GM23248 (cell line): ENCODE measurements at regions not wholly inside any gene's neighbourhood (a gene's known extent, or its start where the extent isn't known, plus 50 kb on each side); places are given as distances from the start of the nearest gene placed in this dataset.

Experiments used
- DNase-seq: peaks from one replicate; pipeline ENCODE4 v3.0.0-alpha.2; 2015
- H2AFZ ChIP-seq: fragments of 200-600 bp; sonication (generic); 2 replicates; pipeline ENCODE4 v1.6.1; 2016; ENCODE audit warnings: antibody characterized with exemption
- H3F3A ChIP-seq: fragments of 200-600 bp; sonication (generic); 2 replicates; pipeline ENCODE4 v1.6.1; 2016; ENCODE audit warnings: mild to moderate bottlenecking, antibody characterized with exemption, mixed run types; ENCODE audit not compliant: insufficient read depth
- H3K27ac ChIP-seq: fragments of 200-600 bp; sonication (generic); 2 replicates; pipeline ENCODE4 v1.5.1; 2016; ENCODE audit warnings: mild to moderate bottlenecking
- H3K27me3 ChIP-seq: fragments of 200-600 bp; sonication (generic); replicated peaks from 2 replicates; pipeline ENCODE4 v1.6.1; 2016; ENCODE audit warnings: mild to moderate bottlenecking; ENCODE audit not compliant: insufficient read depth
- H3K36me3 ChIP-seq: fragments of 200-600 bp; sonication (generic); 2 replicates; pipeline ENCODE4 v1.6.1; 2016; ENCODE audit warnings: low read depth, mild to moderate bottlenecking
- H3K4me1 ChIP-seq: fragments of 200-600 bp; sonication (generic); 2 replicates; pipeline ENCODE4 v1.6.1; 2016; ENCODE audit warnings: mild to moderate bottlenecking; ENCODE audit not compliant: insufficient read depth
- H3K4me2 ChIP-seq: fragments of 200-600 bp; sonication (generic); one replicate; pipeline ENCODE4 v1.6.1; 2016; ENCODE audit warnings: mild to moderate bottlenecking; ENCODE audit not compliant: unreplicated experiment
- H3K4me3 ChIP-seq: fragments of 200-600 bp; sonication (generic); 2 replicates; pipeline ENCODE4 v1.5.1; 2016; ENCODE audit warnings: mild to moderate bottlenecking
- H3K79me2 ChIP-seq: fragments of 200-600 bp; sonication (generic); 2 replicates; pipeline ENCODE4 v1.6.1; 2016; ENCODE audit warnings: mild to moderate bottlenecking; ENCODE audit not compliant: insufficient read depth
- H3K9ac ChIP-seq: fragments of 200-600 bp; sonication (generic); 2 replicates; pipeline ENCODE4 v1.6.1; 2016; ENCODE audit warnings: mild to moderate bottlenecking
- H3K9me2 ChIP-seq: fragments of 200-600 bp; sonication (generic); 2 replicates; pipeline ENCODE4 v1.6.1; 2016; ENCODE audit warnings: mixed run types, mild to moderate bottlenecking, moderate library complexity; ENCODE audit not compliant: insufficient read depth
- H3K9me3 ChIP-seq: fragments of 200-600 bp; sonication (generic); one replicate; pipeline ENCODE4 v1.6.1; 2017; ENCODE audit warnings: low read depth
- H4K20me1 ChIP-seq: fragments of 200-600 bp; sonication (generic); 2 replicates; pipeline ENCODE4 v1.6.0; 2016; ENCODE audit not compliant: insufficient read depth
- EZH2 ChIP-seq: fragments of 200-600 bp; sonication (generic); IDR thresholded peaks from 2 replicates; pipeline ENCODE4 v1.6.1; 2018; ENCODE audit warnings: antibody characterized with exemption, mild to moderate bottlenecking; ENCODE audit not compliant: insufficient read depth, poor library complexity, severe bottlenecking
- EZH2phosphoT487 ChIP-seq: fragments of 200-600 bp; sonication (generic); IDR thresholded peaks from 2 replicates; pipeline ENCODE4 v1.6.1; 2018; ENCODE audit warnings: antibody characterized with exemption, moderate library complexity, mild to moderate bottlenecking, low read depth; ENCODE audit not compliant: insufficient read depth
- whole genome bisulfite sequencing, 2 experiments: methylation state at CpG; one replicate each; pipeline ENCODE4 v1.1.6; 2015 to 2017; ENCODE audit warnings: low lambda C conversion rate in 2 of 2, low coverage in 1 of 2; ENCODE audit errors: missing lambda C conversion rate in 2 of 2; 5-methylcytosine and 5-hydroxymethylcytosine counted together
- in situ Hi-C: fragments of 300-500 bp; cut with MboI; formaldehyde crosslinking; loops from 2 replicates; pipeline ENCODE4 v1.15.0; 2020

DNA sequence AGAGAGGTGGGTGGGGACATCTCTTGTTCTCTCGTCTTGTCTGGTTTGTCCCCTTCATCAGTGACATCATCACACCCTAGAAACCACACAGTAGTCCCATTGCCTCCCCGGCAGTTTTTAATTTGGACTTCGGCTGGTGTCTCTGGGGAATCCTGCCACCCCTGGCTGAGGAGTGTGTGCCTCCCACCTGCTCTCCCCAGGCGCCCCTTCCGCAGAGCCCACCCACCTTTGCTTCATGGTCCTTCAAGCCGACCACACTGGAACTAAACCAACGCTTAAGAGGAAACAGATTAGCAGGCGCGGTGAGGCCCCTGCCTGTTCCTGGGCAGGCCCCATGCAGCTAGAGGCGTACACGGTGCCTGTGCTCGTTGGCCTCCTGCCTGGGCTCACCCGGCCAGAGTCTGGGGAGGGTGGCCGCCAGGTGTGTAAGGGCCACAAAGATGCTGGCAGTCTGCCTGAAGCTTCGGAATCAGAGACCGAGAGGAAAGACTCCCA is 107.6 kb upstream of the SPRY4 start:
- WGBS, 2 experiments: 67 to 71% methylated on average over 16 of the region's 16 CpGs
- in situ Hi-C loops: no loop called here
- H4K20me1 ChIP-seq: no peaks in the 10 kb centered on the region
- H2AFZ ChIP-seq: no peak overlapping the region
- H3K4me3 ChIP-seq: no peak overlapping the region
- H3K36me3 ChIP-seq: no peaks in the 10 kb centered on the region
- H3K9me2 ChIP-seq: no peaks in the 10 kb centered on the region
- no peak overlapping the region for H3K27ac ChIP-seq
- peaks cover 13% of the 10 kb centered on the region for H3K4me1 ChIP-seq
- peaks cover 12% of the 10 kb centered on the region; the same call in 1 of the 2 replicates for H3F3A ChIP-seq
- H3K9me3 ChIP-seq: no peaks in the 10 kb centered on the region
- H3K9ac ChIP-seq: no peak overlapping the region
- H3K79me2 ChIP-seq: no peaks in the 10 kb centered on the region
- TF ChIP-seq EZH2 (no peak), EZH2phosphoT487 (no peak)
- no peak overlapping the region for H3K4me2 ChIP-seq
- DNase-seq: no peak
- no peaks in the 10 kb centered on the region for H3K27me3 ChIP-seq

DNA sequence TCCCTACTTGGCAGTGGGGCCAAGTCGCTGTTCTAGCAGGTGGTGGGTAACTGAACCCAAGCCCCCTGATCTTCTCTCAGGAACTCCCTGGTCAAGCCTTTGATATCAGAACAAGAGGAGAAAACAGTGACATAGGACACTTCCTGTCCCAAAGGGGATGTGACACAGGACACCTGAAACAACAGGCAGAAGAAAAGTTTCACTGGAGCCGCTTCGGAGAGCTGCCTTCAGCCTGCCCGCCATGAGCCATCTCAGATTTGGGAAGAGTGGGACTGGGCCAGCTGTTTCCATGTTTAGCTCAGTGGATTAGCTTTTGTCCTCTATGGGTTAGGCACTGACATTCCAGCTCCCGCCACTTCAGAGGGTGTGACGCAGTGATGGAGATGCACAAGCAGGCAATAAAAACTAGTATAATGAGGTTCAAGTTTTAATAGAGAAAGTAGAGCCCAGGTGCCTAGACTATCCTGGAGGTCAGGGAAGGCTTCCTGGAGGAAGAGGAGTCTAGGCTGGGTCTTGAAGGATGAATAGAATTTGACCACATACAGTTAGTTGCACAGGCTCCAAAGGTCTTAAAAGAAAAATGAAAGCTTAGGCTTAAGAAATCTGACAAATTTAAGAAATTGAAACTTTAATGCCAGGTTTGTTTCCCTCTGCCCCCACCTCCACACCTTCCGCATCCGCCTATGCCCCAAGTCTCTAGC is 104.1 kb upstream of the SPRY4 start:
- Histone ChIP-seq H3F3A (peaks cover 6% of the 10 kb centered on the region; the same call in 1 of the 2 replicates), H3K4me2 (no peak overlapping the region), H3K9ac (no peak overlapping the region), H3K4me3 (no peak overlapping the region), H2AFZ (no peak overlapping the region), H3K9me3 (no peaks in the 10 kb centered on the region), H3K9me2 (no peaks in the 10 kb centered on the region), H4K20me1 (no peaks in the 10 kb centered on the region), H3K27me3 (no peaks in the 10 kb centered on the region), H3K36me3 (no peaks in the 10 kb centered on the region), H3K27ac (no peak overlapping the region), H3K4me1 (peaks cover 11% of the 10 kb centered on the region), H3K79me2 (no peaks in the 10 kb centered on the region)
- in situ Hi-C loops: no loop called here
- DNase-seq: no peak
- TF ChIP-seq EZH2 (no peak), EZH2phosphoT487 (no peak)
- WGBS, 2 experiments: 98 to 100% methylated on average over 8 of the region's 8 CpGs

DNA sequence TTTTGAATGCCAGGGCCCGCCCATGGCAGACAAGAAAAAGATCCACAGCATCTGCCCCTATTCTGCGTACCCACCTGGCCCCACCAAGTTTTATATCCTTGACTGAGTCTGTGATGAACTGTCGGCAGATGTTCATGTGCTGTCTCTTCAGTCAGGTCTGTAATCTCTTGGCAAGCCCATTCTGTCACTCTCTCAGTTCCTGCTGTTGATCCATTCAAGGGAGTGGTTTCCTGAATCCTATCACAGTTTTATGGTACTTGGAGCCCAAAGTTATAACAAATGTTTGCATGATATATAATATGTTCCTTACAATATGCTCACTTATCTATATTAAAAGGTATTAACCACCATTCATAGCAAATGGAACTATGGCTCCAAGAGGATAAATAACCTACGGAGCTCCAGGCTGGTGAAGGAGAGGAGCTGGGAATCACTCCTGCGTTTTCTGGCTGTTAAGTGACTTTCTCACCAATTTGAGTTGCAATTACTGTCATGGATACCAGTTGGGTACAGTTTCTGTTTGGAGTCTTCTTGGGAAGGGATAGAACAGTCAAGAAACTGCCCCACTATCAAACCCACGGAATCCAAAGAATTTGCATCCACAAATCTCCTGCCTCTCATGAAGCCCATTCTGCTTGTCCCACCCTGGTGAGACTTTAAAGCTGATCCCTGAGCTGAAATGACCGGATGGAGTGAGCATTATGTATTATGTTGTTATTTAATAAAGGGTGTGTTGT is 103.4 kb upstream of the SPRY4 start:
- Histone ChIP-seq H2AFZ (no peak overlapping the region), H3K27ac (no peak overlapping the region), H3F3A (no peaks in the 10 kb centered on the region), H3K9ac (no peak overlapping the region), H3K27me3 (no peaks in the 10 kb centered on the region), H3K79me2 (no peaks in the 10 kb centered on the region), H3K4me2 (no peak overlapping the region), H4K20me1 (no peaks in the 10 kb centered on the region), H3K4me1 (0 out of 2 replicates have a peak, but pooled peaks cover 4% of the 10 kb centered on the region), H3K4me3 (no peak overlapping the region), H3K9me2 (no peaks in the 10 kb centered on the region), H3K36me3 (no peaks in the 10 kb centered on the region), H3K9me3 (no peaks in the 10 kb centered on the region)
- TF ChIP-seq EZH2phosphoT487: no peak
- no peak for TF ChIP-seq EZH2
- in situ Hi-C loops: no loop called here
- no peak for DNase-seq
- 98 to 99% methylated on average over 7 of the region's 7 CpGs for WGBS, 2 experiments

DNA sequence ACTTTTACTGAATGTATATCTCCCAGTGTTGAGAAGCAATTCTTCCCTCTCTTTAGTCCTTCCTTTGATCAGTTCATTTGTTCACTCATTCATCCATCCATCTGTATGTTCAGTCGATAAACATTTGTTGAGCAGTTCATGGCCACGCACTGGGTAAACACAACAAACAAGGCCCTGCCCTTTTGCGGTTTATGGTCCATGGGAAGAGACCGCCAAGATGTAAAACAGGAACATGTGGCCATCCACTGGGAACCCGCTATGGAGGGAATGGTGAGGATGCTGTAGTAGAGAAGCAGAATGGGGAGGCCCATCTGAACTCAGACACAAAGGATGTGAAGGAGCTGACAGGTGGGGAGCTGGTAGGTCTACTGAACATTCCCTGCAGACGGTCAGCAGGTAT is 102.7 kb upstream of the SPRY4 start:
- no peaks in the 10 kb centered on the region for H3K9me2 ChIP-seq
- H3K27me3 ChIP-seq: no peaks in the 10 kb centered on the region
- no peak overlapping the region for H2AFZ ChIP-seq
- no peak overlapping the region for H3K27ac ChIP-seq
- no peaks in the 10 kb centered on the region for H3K9me3 ChIP-seq
- H3K4me3 ChIP-seq: no peak overlapping the region
- H3K4me1 ChIP-seq: 0 out of 2 replicates have a peak, but pooled peaks cover 4% of the 10 kb centered on the region
- TF ChIP-seq EZH2: no peak
- TF ChIP-seq EZH2phosphoT487: no peak
- no peak overlapping the region for H3K4me2 ChIP-seq
- no peak overlapping the region for H3K9ac ChIP-seq
- no peak for DNase-seq
- in situ Hi-C loops: no loop called here
- 95 to 100% methylated on average over 6 of the region's 6 CpGs for WGBS, 2 experiments
- H3F3A ChIP-seq: peaks cover 5% of the 10 kb centered on the region; the same call in 1 of the 2 replicates
- no peaks in the 10 kb centered on the region for H4K20me1 ChIP-seq
- no peaks in the 10 kb centered on the region for H3K79me2 ChIP-seq
- no peaks in the 10 kb centered on the region for H3K36me3 ChIP-seq
